PFSK-1 (cell line): ENCODE measurements at regions not wholly inside any gene's neighbourhood (a gene's known extent, or its start where the extent isn't known, plus 50 kb on each side); places are given as distances from the start of the nearest gene placed in this dataset.

Experiments used
- FOXP2 ChIP-seq: optimal IDR thresholded peaks from 2 replicates; pipeline ENCODE3; 2011; ENCODE audit warnings: borderline replicate concordance, control low read depth, inconsistent platforms; ENCODE audit not compliant: insufficient read depth; ENCODE audit errors: extremely low read length, extremely low read depth
- POLR2AphosphoS5 ChIP-seq: IDR thresholded peaks from 2 replicates; pipeline ENCODE4 v1.6.1; 2012; ENCODE audit warnings: low read depth, mild to moderate bottlenecking, control low read depth, low read length, moderate library complexity
- REST ChIP-seq, 2 experiments: IDR thresholded peaks; 2 replicates each; pipeline versions ENCODE4 v1.6.1 to v1.8.0; 2011 to 2012; ENCODE audit warnings: low read depth in 2 of 2, low read length in 2 of 2, control low read depth in 1 of 2, inconsistent platforms in 1 of 2, mild to moderate bottlenecking in 1 of 2, moderate library complexity in 1 of 2; ENCODE audit not compliant: insufficient read depth in 1 of 2
- SIN3A ChIP-seq: IDR thresholded peaks from 2 replicates; pipeline ENCODE4 v1.6.1; 2012; ENCODE audit warnings: mild to moderate bottlenecking, low read length, moderate library complexity, borderline replicate concordance; ENCODE audit not compliant: insufficient read depth
- TAF1 ChIP-seq: IDR thresholded peaks from 2 replicates; pipeline ENCODE4 v1.6.1; 2012; ENCODE audit warnings: low read length, control low read depth, borderline replicate concordance; ENCODE audit not compliant: insufficient read depth

GRCh38 chr11:120025606-120026335, 112.1 kb downstream of the TRIM29 start:
- TF ChIP-seq SIN3A: no peak
- no peak for TF ChIP-seq POLR2AphosphoS5
- no peak for TF ChIP-seq TAF1
- no peak for TF ChIP-seq REST (IDR thresholded peaks at IDR 0.05; ENCODE audit: insufficient read depth in 1 of 2, low read depth in 2 of 2, low read length in 2 of 2)
- no peak for TF ChIP-seq FOXP2

GRCh38 chr11:120024586-120024985, 113.3 kb downstream of the TRIM29 start:
- no peak for TF ChIP-seq FOXP2
- TF ChIP-seq TAF1: no peak
- no peak for TF ChIP-seq REST (IDR thresholded peaks at IDR 0.05; ENCODE audit: insufficient read depth in 1 of 2, low read depth in 2 of 2, low read length in 2 of 2)
- TF ChIP-seq POLR2AphosphoS5: no peak
- TF ChIP-seq SIN3A: no peak

- TF ChIP-seq TAF1 (no peak), POLR2AphosphoS5 (no peak), SIN3A (no peak), FOXP2 (no peak), REST (IDR thresholded peaks at IDR 0.05; ENCODE audit: insufficient read depth in 1 of 2, low read depth in 2 of 2, low read length in 2 of 2) (no peak)
These were observed 113.9 kb downstream of the TRIM29 start for GRCh38 chr11:120024046-120024445.

- TF ChIP-seq TAF1 (no peak), FOXP2 (no peak), SIN3A (no peak), POLR2AphosphoS5 (no peak), REST (IDR thresholded peaks at IDR 0.05; ENCODE audit: insufficient read depth in 1 of 2, low read depth in 2 of 2, low read length in 2 of 2) (no peak)
These were observed 114.4 kb downstream of the TRIM29 start for GRCh38 chr11:120023551-120023950.
